HepG2 (cell line): ENCODE measurements at regions not wholly inside any gene's neighbourhood (a gene's known extent, or its start where the extent isn't known, plus 50 kb on each side); places are given as distances from the start of the nearest gene placed in this dataset.
A peak's percentile ranks its signal among the peaks of the same experiment; 100 is the strongest.

Experiments used
- ATAC-seq: fragments of 200-7000 bp; cut with Tn5 transposase; 3 replicates; pipeline ENCODE4 v1.9.1; 2020; ENCODE audit warnings: mild to moderate bottlenecking, moderate library complexity
- BruUV-seq: library from RNA; stranded (reverse); fragments of 400-500 nt; replicated peaks from 2 replicates; lab custom pipeline; 2021; lab: Mats Ljungman, UMichigan
- CTCF ChIA-PET: fragments of 300-600 bp; formaldehyde crosslinking; extraction: SDS; loops from one replicate; lab custom pipeline; 2021; ENCODE audit warnings: low total read pairs, inconsistent platforms, low intra/inter-chr PET ratio; lab: Yijun Ruan, JAX
- POLR2A ChIA-PET: fragments of 350-600 bp; sonication (Branson Sonifier 250); formaldehyde crosslinking; loops from one replicate; lab custom pipeline; 2020; ENCODE audit warnings: antibody characterized with exemption, inconsistent platforms; lab: Yijun Ruan, JAX
- DNase-seq: peaks from one replicate; pipeline ENCODE4 v3.0.0-alpha.2; 2015; ENCODE audit warnings: low spot score
- FAIRE-seq: peaks from 3 replicates; lab custom pipeline; 2011; peaks lifted over from hg19 to GRCh38; lab: Jason Lieb, UNC
- H2AFZ ChIP-seq: one replicate; pipeline ENCODE4 v1.6.1; 2011; ENCODE audit warnings: low read length, inconsistent platforms
- H3K27ac ChIP-seq: fragments of 300-600 bp; 3 replicates; pipeline ENCODE4 v1.8.0; 2011; ENCODE audit warnings: mixed run types, mild to moderate bottlenecking, mixed read lengths, low read length, inconsistent platforms; ENCODE audit not compliant: insufficient read depth; ENCODE audit errors: extremely low read length
- H3K27me3 ChIP-seq, 2 experiments: fragments of 200-600 bp in 1 of 2; 2 replicates in 1 of 2; 3 replicates in 1 of 2; pipeline versions ENCODE4 v1.6.0 to v1.8.0; 2011; ENCODE audit warnings: low read length in 2 of 2, mild to moderate bottlenecking in 2 of 2, moderate library complexity in 2 of 2, inconsistent platforms in 1 of 2; ENCODE audit not compliant: insufficient read depth in 2 of 2, control insufficient read depth in 1 of 2
- H3K36me3 ChIP-seq, 2 experiments: fragments of 200-600 bp in 1 of 2; replicated peaks in 1 of 2; 2 replicates in 1 of 2; 3 replicates in 1 of 2; pipeline versions ENCODE4 v1.5.1 to v1.8.0; 2011; ENCODE audit warnings: low read length in 2 of 2, inconsistent platforms in 1 of 2; ENCODE audit not compliant: insufficient read depth in 2 of 2, control insufficient read depth in 1 of 2
- H3K4me1 ChIP-seq: 2 replicates; pipeline ENCODE4 v1.5.1; 2012; ENCODE audit warnings: low read length, inconsistent platforms; ENCODE audit not compliant: insufficient read depth
- H3K4me2 ChIP-seq: 2 replicates; pipeline ENCODE4 v1.6.0; 2011; ENCODE audit warnings: low read depth, low read length, inconsistent platforms
- H3K4me3 ChIP-seq, 3 experiments: fragments of 200-600 bp in 1 of 3; sonication (generic), shearing (Covaris generic) in 1 of 3; replicated peaks in 1 of 3; 2 replicates each; pipeline ENCODE4 v1.5.1; 2011 to 2016; ENCODE audit warnings: low read length in 3 of 3, inconsistent platforms in 2 of 3, low read depth in 2 of 3, mild to moderate bottlenecking in 2 of 3, control low read depth in 1 of 3, mixed read lengths in 1 of 3; ENCODE audit not compliant: insufficient read depth in 1 of 3
- H3K79me2 ChIP-seq: one replicate; pipeline ENCODE4 v1.6.1; 2011; ENCODE audit warnings: low read length, inconsistent platforms; ENCODE audit not compliant: insufficient read depth
- H3K9ac ChIP-seq: 2 replicates; pipeline ENCODE4 v1.6.0; 2011; ENCODE audit warnings: mild to moderate bottlenecking, low read depth, low read length, inconsistent platforms; ENCODE audit not compliant: insufficient read depth
- H3K9me3 ChIP-seq: 2 replicates; pipeline ENCODE4 v1.5.1; 2012; ENCODE audit warnings: mild to moderate bottlenecking, low read length
- H4K20me1 ChIP-seq: 2 replicates; pipeline ENCODE4 v1.6.0; 2011; ENCODE audit warnings: inconsistent platforms, mild to moderate bottlenecking, low read length, moderate library complexity; ENCODE audit not compliant: insufficient read depth
- CREB1 ChIP-seq, 2 experiments: fragments of 450-650 bp in 1 of 2; IDR thresholded peaks; 2 replicates each; pipeline ENCODE4 v1.6.1; 2016 to 2017; ENCODE audit warnings: control low read depth in 1 of 2, mild to moderate bottlenecking in 1 of 2, missing compliant biosample characterization in 1 of 2, missing genetic modification characterization in 1 of 2
- NAIF1 ChIP-seq: sonication (generic); formaldehyde crosslinking; IDR thresholded peaks from 2 replicates; pipeline ENCODE4 v1.5.0; 2020; ENCODE audit warnings: mild to moderate bottlenecking, missing genetic modification reagents, borderline replicate concordance
- NCOR1 ChIP-seq: fragments of 200-600 bp; sonication (generic); IDR thresholded peaks from 2 replicates; pipeline ENCODE4 v1.7.0; 2017; ENCODE audit warnings: antibody characterized with exemption, low read length, borderline replicate concordance
- NFIB ChIP-seq: sonication (generic); formaldehyde crosslinking; IDR thresholded peaks from 2 replicates; pipeline ENCODE4 v1.9.0; 2021; ENCODE audit warnings: missing genetic modification reagents, mild to moderate bottlenecking, borderline replicate concordance
- PHF8 ChIP-seq: sonication (generic); formaldehyde crosslinking; IDR thresholded peaks from 2 replicates; pipeline ENCODE4 v1.5.0; 2020; ENCODE audit warnings: missing genetic modification reagents
- SP1 ChIP-seq, 2 experiments: fragments of 450-650 bp in 1 of 2; sonication (generic) in 1 of 2; formaldehyde crosslinking in 1 of 2; IDR thresholded peaks; 2 replicates each; pipeline versions ENCODE4 v1.4.0 to v1.6.1; 2016 to 2020; ENCODE audit warnings: missing genetic modification reagents in 1 of 2
- SP5 ChIP-seq: IDR thresholded peaks from 2 replicates; pipeline ENCODE4 v1.6.1; 2016; ENCODE audit warnings: low read depth, borderline replicate concordance
- TARDBP ChIP-seq: sonication (generic); formaldehyde crosslinking; IDR thresholded peaks from 2 replicates; pipeline ENCODE4 v1.8.0; 2022; ENCODE audit warnings: mild to moderate bottlenecking, missing genetic modification reagents
- ZFP62 ChIP-seq: sonication (generic); formaldehyde crosslinking; IDR thresholded peaks from 2 replicates; pipeline ENCODE4 v1.4.0; 2020; ENCODE audit warnings: missing genetic modification reagents
- ZFP90 ChIP-seq: sonication (generic); formaldehyde crosslinking; IDR thresholded peaks from 2 replicates; pipeline ENCODE4 v1.8.0; 2022; ENCODE audit warnings: missing genetic modification reagents, mild to moderate bottlenecking, inconsistent platforms, borderline replicate concordance
- ZNF235 ChIP-seq: sonication (generic); formaldehyde crosslinking; IDR thresholded peaks from 2 replicates; pipeline ENCODE4 v1.8.1; 2023; ENCODE audit warnings: mild to moderate bottlenecking, missing genetic modification reagents, borderline replicate concordance
- ZNF30 ChIP-seq: sonication (generic); formaldehyde crosslinking; IDR thresholded peaks from 2 replicates; pipeline ENCODE4 v1.5.0; 2020; ENCODE audit warnings: mild to moderate bottlenecking, missing genetic modification reagents
- ZNF33B ChIP-seq: sonication (generic); formaldehyde crosslinking; IDR thresholded peaks from 2 replicates; pipeline ENCODE4 v1.5.1; 2020; ENCODE audit warnings: mild to moderate bottlenecking, missing genetic modification reagents
- ZSCAN22 ChIP-seq: sonication (generic); formaldehyde crosslinking; IDR thresholded peaks from 2 replicates; pipeline ENCODE4 v1.4.0; 2020; ENCODE audit warnings: mild to moderate bottlenecking, missing genetic modification reagents
- WGBS: methylation state at CpG from one replicate; pipeline ENCODE4 v1.1.6; 2017; ENCODE audit warnings: low lambda C conversion rate; 5-methylcytosine and 5-hydroxymethylcytosine counted together
- in situ Hi-C: cut with HindIII; loops from 2 replicates; pipeline ENCODE4 v1.10.0; 2017; ENCODE audit warnings: low pct_unique_long_range_greater_than_20kb; ENCODE audit not compliant: extremely low pct_ligation_motif_present
- intact Hi-C: fragments of 100-400 bp; cut with micrococcal nuclease; formaldehyde crosslinking; loops from one replicate; pipeline ENCODE4 v1.10.0; 2022; ENCODE audit not compliant: unreplicated experiment
- TF ChIP-seq, protein P1 (sequence below): sonication (generic); formaldehyde crosslinking; IDR thresholded peaks from 2 replicates; pipeline ENCODE4 v1.4.0; 2020; ENCODE audit warnings: missing genetic modification reagents

DNA sequence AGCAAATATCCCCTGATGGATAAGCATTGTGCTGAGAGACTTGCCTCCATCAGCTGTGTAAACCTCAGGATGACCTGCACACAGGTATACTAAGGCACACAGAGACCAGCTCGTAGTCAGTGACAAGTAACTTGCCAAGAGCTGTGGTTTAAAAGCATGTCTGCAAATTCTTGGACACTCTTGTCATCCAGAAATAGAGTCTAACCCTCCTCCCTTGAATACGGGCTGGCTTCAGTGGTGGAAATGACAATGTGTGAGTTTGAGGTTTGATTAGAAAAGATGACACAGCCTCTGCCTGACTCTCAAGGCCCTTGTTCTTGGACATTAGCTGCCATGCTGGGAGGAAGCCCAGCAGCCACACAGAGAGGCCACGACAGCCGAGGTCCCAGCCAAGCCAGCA lies 114.4 kb downstream of the GADD45G start:
- ATAC-seq = no peak
- CTCF ChIA-PET = no interaction called here
- no TSS peak for BruUV-seq

DNA sequence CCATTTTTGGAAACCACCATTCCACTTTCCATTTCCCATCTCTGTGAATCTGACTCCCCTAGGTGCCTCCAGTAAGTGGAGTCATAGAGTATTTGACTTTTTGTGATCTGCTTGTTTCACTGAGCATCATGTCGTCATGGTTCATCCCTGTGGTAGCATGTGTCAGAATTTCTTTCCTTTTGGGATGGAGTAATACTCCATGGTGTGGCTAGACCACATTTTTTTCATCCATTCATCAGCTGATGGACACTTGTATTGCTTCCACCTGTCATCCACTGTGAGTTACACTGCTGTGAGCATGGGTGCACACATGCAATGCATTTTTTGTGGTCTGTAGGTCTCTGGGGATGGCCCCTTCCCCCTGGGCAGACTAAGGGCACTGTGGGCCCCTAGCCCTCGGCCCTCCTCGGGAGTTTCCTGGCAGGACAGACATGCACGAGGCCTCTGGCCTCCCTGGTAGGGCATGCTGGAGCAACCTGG lies 115.9 kb downstream of the GADD45G start:
- intact Hi-C loops = no loop called here
- CTCF ChIA-PET = no interaction called here
- Histone ChIP-seq H3K27ac (no peak overlapping the region), H4K20me1 (no peaks in the 10 kb centered on the region), H3K9ac (no peak overlapping the region), H2AFZ (no peak overlapping the region), H3K79me2 (no peaks in the 10 kb centered on the region), H3K4me1 (no peaks in the 10 kb centered on the region), H3K4me3 (no peak overlapping the region), H3K4me2 (no peak overlapping the region), H3K27me3 (0 out of 5 replicates have a peak, but pooled peaks cover 0 to 3% of the 10 kb centered on the region in 2 experiments), H3K9me3 (no peaks in the 10 kb centered on the region), H3K36me3 (no peaks in the 10 kb centered on the region)
- 16% methylated on average over 4 of the region's 4 CpGs for WGBS
- TF ChIP-seq ZNF235 (CRISPR knock-in tag) = no peak
- 0 out of 2 replicates have a peak, but pooled peaks have one; percentile 24 for TF ChIP-seq CREB1 (IDR thresholded peaks at IDR 0.05)
- no peak for TF ChIP-seq CREB1 (CRISPR knock-in tag; IDR thresholded peaks at IDR 0.05)
- TF ChIP-seq TARDBP = no peak
- ATAC-seq (no peak), FAIRE-seq (no peak), DNase-seq (no peak)
- in situ Hi-C loops = no loop called here
- no TSS peak for BruUV-seq
- POLR2A ChIA-PET = no interaction called here

More for the DNA sequence above, 114.4 kb downstream of the GADD45G start:
- H4K20me1 ChIP-seq = no peaks in the 10 kb centered on the region
- no peak overlapping the region for H3K4me3 ChIP-seq
- intact Hi-C loops (no loop called here), in situ Hi-C loops (no loop called here)
- no peak overlapping the region for H3K27ac ChIP-seq
- DNase-seq = no peak
- 0 out of 5 replicates have a peak, but pooled peaks cover 0 to 3% of the 10 kb centered on the region in 2 experiments for H3K27me3 ChIP-seq
- FAIRE-seq = no peak
- TF ChIP-seq NAIF1 (CRISPR knock-in tag) = no peak
- no peak for TF ChIP-seq ZFP62 (CRISPR knock-in tag)
- TF ChIP-seq SP1 (IDR thresholded peaks at IDR 0.05) = no peak
- no peak for TF ChIP-seq SP1 (CRISPR knock-in tag; IDR thresholded peaks at IDR 0.05)
- no peak for TF ChIP-seq PHF8 (CRISPR knock-in tag)
- no peak for TF ChIP-seq ZNF33B (CRISPR knock-in tag)
- TF ChIP-seq, protein P1, sequence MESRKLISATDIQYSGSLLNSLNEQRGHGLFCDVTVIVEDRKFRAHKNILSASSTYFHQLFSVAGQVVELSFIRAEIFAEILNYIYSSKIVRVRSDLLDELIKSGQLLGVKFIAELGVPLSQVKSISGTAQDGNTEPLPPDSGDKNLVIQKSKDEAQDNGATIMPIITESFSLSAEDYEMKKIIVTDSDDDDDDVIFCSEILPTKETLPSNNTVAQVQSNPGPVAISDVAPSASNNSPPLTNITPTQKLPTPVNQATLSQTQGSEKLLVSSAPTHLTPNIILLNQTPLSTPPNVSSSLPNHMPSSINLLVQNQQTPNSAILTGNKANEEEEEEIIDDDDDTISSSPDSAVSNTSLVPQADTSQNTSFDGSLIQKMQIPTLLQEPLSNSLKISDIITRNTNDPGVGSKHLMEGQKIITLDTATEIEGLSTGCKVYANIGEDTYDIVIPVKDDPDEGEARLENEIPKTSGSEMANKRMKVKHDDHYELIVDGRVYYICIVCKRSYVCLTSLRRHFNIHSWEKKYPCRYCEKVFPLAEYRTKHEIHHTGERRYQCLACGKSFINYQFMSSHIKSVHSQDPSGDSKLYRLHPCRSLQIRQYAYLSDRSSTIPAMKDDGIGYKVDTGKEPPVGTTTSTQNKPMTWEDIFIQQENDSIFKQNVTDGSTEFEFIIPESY (CRISPR knock-in tag) = no peak
- TF ChIP-seq ZSCAN22 (CRISPR knock-in tag) = no peak
- no peak for TF ChIP-seq ZNF30 (CRISPR knock-in tag)
- TF ChIP-seq ZFP90 = no peak
- no peak for TF ChIP-seq SP5
- no peak for TF ChIP-seq NCOR1
- no peak for TF ChIP-seq NFIB (CRISPR knock-in tag)
- no peaks in the 10 kb centered on the region for H3K9me3 ChIP-seq
- H3K4me2 ChIP-seq = no peak overlapping the region
- POLR2A ChIA-PET = no interaction called here
- H3K36me3 ChIP-seq = no peaks in the 10 kb centered on the region
- H2AFZ ChIP-seq = no peak overlapping the region
- WGBS = 20% methylated on average over 2 of the region's 4 CpGs
- no peaks in the 10 kb centered on the region for H3K4me1 ChIP-seq
- H3K9ac ChIP-seq = no peak overlapping the region
- H3K79me2 ChIP-seq = no peaks in the 10 kb centered on the region
